ENCODE measurements at regions not wholly inside any gene's neighbourhood (a gene's known extent, or its start where the extent isn't known, plus 50 kb on each side); places are given as distances from the start of the nearest gene placed in this dataset.

GRCh38 chr15:57777003-57777402, 70.5 kb downstream of the POLR2M start:
- Histone ChIP-seq H3K79me2 (ENCODE audit: insufficient read depth, low read length) (no peaks in the 10 kb centered on the region), H3K4me1 (ENCODE audit: insufficient read depth, low read length) (no peaks in the 10 kb centered on the region), H4K20me1 (ENCODE audit: insufficient read depth, low read length) (no peaks in the 10 kb centered on the region), H3K27me3 (ENCODE audit: control insufficient read depth in 1 of 2, insufficient read depth in 2 of 2, low read length in 2 of 2) (no peaks in the 10 kb centered on the region), H3K36me3 (replicated peaks in 1 of 2; ENCODE audit: control insufficient read depth in 1 of 2, insufficient read depth in 2 of 2, low read length in 2 of 2) (no peaks in the 10 kb centered on the region), H3K9ac (ENCODE audit: insufficient read depth, low read depth, low read length) (no peak overlapping the region), H3K9me3 (ENCODE audit: low read length) (no peaks in the 10 kb centered on the region), H2AFZ (ENCODE audit: low read length) (no peak overlapping the region), H3K4me3 (replicated peaks in 1 of 3; ENCODE audit: insufficient read depth in 1 of 3, low read depth in 2 of 3, low read length in 3 of 3) (no peak overlapping the region), H3K27ac (ENCODE audit: extremely low read length, insufficient read depth, low read length) (no peak overlapping the region), H3K4me2 (ENCODE audit: low read depth, low read length) (no peak overlapping the region)
- POLR2A ChIA-PET = no interaction called here
- in situ Hi-C loops (cut with HindIII; ENCODE audit: extremely low pct_ligation_motif_present, low pct_unique_long_range_greater_than_20kb) = no loop called here
- ATAC-seq (no peak), DNase-seq (ENCODE audit: low spot score) (no peak), FAIRE-seq (no peak)
- 19% methylated on average over 3 of the region's 4 CpGs for WGBS (ENCODE audit: low lambda C conversion rate)
- CTCF ChIA-PET (ENCODE audit: low intra/inter-chr PET ratio, low total read pairs) = no interaction called here
- intact Hi-C loops (cut with micrococcal nuclease; ENCODE audit: unreplicated experiment) = no loop called here
- BruUV-seq (replicated peaks) = no TSS peak
- no peak for TF ChIP-seq ZBTB39 (CRISPR knock-in tag; IDR thresholded peaks at IDR 0.05)
- no peak for TF ChIP-seq ZSCAN31 (CRISPR knock-in tag; IDR thresholded peaks at IDR 0.05; ENCODE audit: low read depth)
- no peak for TF ChIP-seq ZNF260 (CRISPR knock-in tag; IDR thresholded peaks at IDR 0.05; ENCODE audit: borderline replicate concordance, low read depth)
- TF ChIP-seq RNF2 (conservative IDR thresholded peaks at IDR 0.05; ENCODE audit: low read depth) = no peak
- TF ChIP-seq ZNF24 (IDR thresholded peaks at IDR 0.05) = no peak
- no peak for TF ChIP-seq SMC3 (IDR thresholded peaks at IDR 0.05; ENCODE audit: low read length)
- TF ChIP-seq ZNF775 (CRISPR knock-in tag; IDR thresholded peaks at IDR 0.05; ENCODE audit: borderline replicate concordance) = no peak
- TF ChIP-seq HOXA5 (CRISPR knock-in tag; IDR thresholded peaks at IDR 0.05) = no peak
- TF ChIP-seq ELF4 (CRISPR knock-in tag; IDR thresholded peaks at IDR 0.05; ENCODE audit: borderline replicate concordance) = no peak
- no peak for TF ChIP-seq SRF (IDR thresholded peaks at IDR 0.05; ENCODE audit: low read depth, low read length)
- no peak for TF ChIP-seq KMT2A (CRISPR knock-in tag; IDR thresholded peaks at IDR 0.05)
- no peak for TF ChIP-seq KDM5B (CRISPR knock-in tag; IDR thresholded peaks at IDR 0.05; ENCODE audit: borderline replicate concordance)
- TF ChIP-seq ZXDC (CRISPR knock-in tag; IDR thresholded peaks at IDR 0.05) = no peak
- TF ChIP-seq ZNF367 (CRISPR knock-in tag; IDR thresholded peaks at IDR 0.05; ENCODE audit: borderline replicate concordance) = no peak
- no peak for TF ChIP-seq ZNF75D (CRISPR knock-in tag; IDR thresholded peaks at IDR 0.05; ENCODE audit: borderline replicate concordance)
- TF ChIP-seq ZNF644 (CRISPR knock-in tag; IDR thresholded peaks at IDR 0.05; ENCODE audit: low read depth) = no peak
- TF ChIP-seq ZNF12 (CRISPR knock-in tag; IDR thresholded peaks at IDR 0.05) = no peak
- TF ChIP-seq ZNF737 (CRISPR knock-in tag; IDR thresholded peaks at IDR 0.05; ENCODE audit: borderline replicate concordance) = no peak

All from HepG2 (cell line).